Gastrocnemius medialis (tissue), 4 donors: ENCODE measurements at regions not wholly inside any gene's neighbourhood (a gene's known extent, or its start where the extent isn't known, plus 50 kb on each side); places are given as distances from the start of the nearest gene placed in this dataset.

Experiments used
- CTCF ChIP-seq, 5 experiments: fragments of 450-650 bp in 3 of 5; fragments of 200-600 bp in 2 of 5; sonication (generic) in 2 of 5; IDR thresholded peaks in 4 of 5; conservative IDR thresholded peaks in 1 of 5; 1 replicate in 4 of 5; 2 replicates in 1 of 5; pipeline ENCODE4 v1.5.1; 2016 to 2019; ENCODE audit warnings: antibody characterized with exemption in 5 of 5, mild to moderate bottlenecking in 3 of 5, moderate library complexity in 3 of 5
- POLR2A ChIP-seq, 2 donors: fragments of 450-650 bp; IDR thresholded peaks; one replicate each; pipeline ENCODE4 v1.6.1; 2017; ENCODE audit warnings: antibody characterized with exemption in 2 of 2, mild to moderate bottlenecking in 2 of 2, moderate library complexity in 2 of 2

- TF ChIP-seq CTCF (IDR thresholded peaks at IDR 0.05 in 4 of 5, conservative IDR thresholded peaks at IDR 0.05 in 1 of 5) (no peak), POLR2A (IDR thresholded peaks at IDR 0.05) (no peak)
Observed at GRCh38 chr4:187370918-187371317, 624.7 kb upstream of the ZFP42 start.
